Loucy (cell line): ENCODE measurements at regions not wholly inside any gene's neighbourhood (a gene's known extent, or its start where the extent isn't known, plus 50 kb on each side); places are given as distances from the start of the nearest gene placed in this dataset.

Experiments used
- CTCF ChIP-seq: fragments of 200-600 bp; sonication (generic); conservative IDR thresholded peaks from 2 replicates; pipeline ENCODE4 v1.5.1; 2014; ENCODE audit warnings: mild to moderate bottlenecking, antibody characterized with exemption, low read length
- EZH2phosphoT487 ChIP-seq: fragments of 200-600 bp; IDR thresholded peaks from 2 replicates; pipeline ENCODE4 v1.6.1; 2018; ENCODE audit warnings: antibody characterized with exemption, mild to moderate bottlenecking, moderate library complexity, borderline replicate concordance

- no peak for TF ChIP-seq CTCF
- TF ChIP-seq EZH2phosphoT487 = no peak
Observed at GRCh38 chr6:20338156-20338555, 63.5 kb upstream of the E2F3 start.
